Glutamatergic neuron (in vitro differentiated cells): ENCODE measurements at regions not wholly inside any gene's neighbourhood (a gene's known extent, or its start where the extent isn't known, plus 50 kb on each side); places are given as distances from the start of the nearest gene placed in this dataset.

Source experiments
- DNase-seq: peaks from one replicate; pipeline ENCODE4 v3.0.0; 2022
- H3K27ac Mint-ChIP-seq: one replicate; pipeline ENCODE4 v1.8.0; 2020; ENCODE audit warnings: mild to moderate bottlenecking, mixed read lengths, inconsistent platforms; ENCODE audit not compliant: unreplicated experiment
- H3K27me3 Mint-ChIP-seq: one replicate; pipeline ENCODE4 v1.8.0; 2020; ENCODE audit warnings: mild to moderate bottlenecking, moderate library complexity, mixed read lengths, inconsistent platforms; ENCODE audit not compliant: unreplicated experiment
- H3K36me3 Mint-ChIP-seq: one replicate; pipeline ENCODE4 v1.8.0; 2020; ENCODE audit warnings: mild to moderate bottlenecking, mixed read lengths, inconsistent platforms; ENCODE audit not compliant: unreplicated experiment
- H3K4me1 Mint-ChIP-seq: one replicate; pipeline ENCODE4 v1.8.0; 2020; ENCODE audit warnings: mild to moderate bottlenecking, low read depth, mixed read lengths, inconsistent platforms; ENCODE audit not compliant: unreplicated experiment
- H3K4me3 Mint-ChIP-seq: one replicate; pipeline ENCODE4 v1.8.0; 2020; ENCODE audit warnings: mild to moderate bottlenecking, mixed read lengths, inconsistent platforms; ENCODE audit not compliant: unreplicated experiment
- H3K9me3 Mint-ChIP-seq: one replicate; pipeline ENCODE4 v1.8.0; 2020; ENCODE audit warnings: mild to moderate bottlenecking, moderate library complexity, mixed read lengths, inconsistent platforms; ENCODE audit not compliant: unreplicated experiment
- TF ChIP-seq, protein P1 (sequence below): fragments of 200-600 bp; sonication (generic); IDR thresholded peaks from one replicate; pipeline ENCODE4 v1.5.0; 2021; ENCODE audit not compliant: partially characterized antibody, unreplicated experiment

DNA sequence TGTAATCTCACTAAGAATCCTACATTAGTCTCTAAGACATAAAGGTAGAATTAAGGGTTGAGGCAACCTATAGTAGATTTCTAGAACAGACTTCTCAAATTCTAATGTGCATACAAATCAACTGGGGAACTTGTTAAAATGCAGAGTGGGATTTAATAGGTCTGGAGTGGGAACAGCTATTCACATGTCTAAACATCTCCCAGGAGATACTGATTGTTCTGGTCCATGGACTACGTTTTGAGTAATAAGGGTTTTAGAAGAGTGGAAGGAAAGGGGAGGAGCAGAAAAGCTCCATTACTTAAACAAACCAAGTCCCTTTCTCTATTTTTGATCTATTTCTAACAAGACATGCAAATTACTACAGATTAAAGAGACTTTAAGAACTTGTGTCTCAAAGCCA lies 524.8 kb downstream of the TUSC7 start:
- Mint-ChIP-seq H3K9me3 (no peaks in the 10 kb centered on the region), H3K27ac (no peak overlapping the region), H3K27me3 (peaks cover 1% of the 10 kb centered on the region), H3K4me3 (peak overlapping the region; percentile 8), H3K36me3 (no peaks in the 10 kb centered on the region), H3K4me1 (peaks cover 17% of the 10 kb centered on the region)
- TF ChIP-seq, protein P1, sequence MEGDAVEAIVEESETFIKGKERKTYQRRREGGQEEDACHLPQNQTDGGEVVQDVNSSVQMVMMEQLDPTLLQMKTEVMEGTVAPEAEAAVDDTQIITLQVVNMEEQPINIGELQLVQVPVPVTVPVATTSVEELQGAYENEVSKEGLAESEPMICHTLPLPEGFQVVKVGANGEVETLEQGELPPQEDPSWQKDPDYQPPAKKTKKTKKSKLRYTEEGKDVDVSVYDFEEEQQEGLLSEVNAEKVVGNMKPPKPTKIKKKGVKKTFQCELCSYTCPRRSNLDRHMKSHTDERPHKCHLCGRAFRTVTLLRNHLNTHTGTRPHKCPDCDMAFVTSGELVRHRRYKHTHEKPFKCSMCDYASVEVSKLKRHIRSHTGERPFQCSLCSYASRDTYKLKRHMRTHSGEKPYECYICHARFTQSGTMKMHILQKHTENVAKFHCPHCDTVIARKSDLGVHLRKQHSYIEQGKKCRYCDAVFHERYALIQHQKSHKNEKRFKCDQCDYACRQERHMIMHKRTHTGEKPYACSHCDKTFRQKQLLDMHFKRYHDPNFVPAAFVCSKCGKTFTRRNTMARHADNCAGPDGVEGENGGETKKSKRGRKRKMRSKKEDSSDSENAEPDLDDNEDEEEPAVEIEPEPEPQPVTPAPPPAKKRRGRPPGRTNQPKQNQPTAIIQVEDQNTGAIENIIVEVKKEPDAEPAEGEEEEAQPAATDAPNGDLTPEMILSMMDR, result no peak
- no peak for DNase-seq

DNA sequence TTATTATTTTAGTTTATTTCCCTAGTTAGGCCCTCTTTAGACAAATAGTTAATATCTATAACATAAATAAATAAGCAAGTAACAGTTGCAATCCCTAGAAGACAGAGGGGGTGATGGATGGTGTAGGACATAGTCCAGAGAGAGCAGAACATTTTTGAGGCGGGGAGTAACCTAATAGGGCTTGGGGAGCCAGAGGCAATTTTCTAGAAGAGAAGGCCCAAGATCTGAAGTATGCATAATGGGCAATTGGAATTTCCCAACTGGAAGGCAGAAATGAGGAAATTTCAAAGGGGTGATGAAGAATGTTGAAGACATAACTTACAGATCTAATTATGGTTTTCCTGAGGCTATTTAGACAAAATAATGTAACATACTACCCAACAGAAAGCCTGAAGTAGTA lies 525.7 kb downstream of the TUSC7 start:
- H3K36me3 Mint-ChIP-seq, result no peaks in the 10 kb centered on the region
- no peak for DNase-seq
- no peaks in the 10 kb centered on the region for H3K9me3 Mint-ChIP-seq
- H3K27me3 Mint-ChIP-seq, result peaks cover 1% of the 10 kb centered on the region
- H3K4me3 Mint-ChIP-seq, result no peak overlapping the region
- TF ChIP-seq, protein P1, result no peak
- H3K4me1 Mint-ChIP-seq, result peaks cover 15% of the 10 kb centered on the region
- no peak overlapping the region for H3K27ac Mint-ChIP-seq

DNA sequence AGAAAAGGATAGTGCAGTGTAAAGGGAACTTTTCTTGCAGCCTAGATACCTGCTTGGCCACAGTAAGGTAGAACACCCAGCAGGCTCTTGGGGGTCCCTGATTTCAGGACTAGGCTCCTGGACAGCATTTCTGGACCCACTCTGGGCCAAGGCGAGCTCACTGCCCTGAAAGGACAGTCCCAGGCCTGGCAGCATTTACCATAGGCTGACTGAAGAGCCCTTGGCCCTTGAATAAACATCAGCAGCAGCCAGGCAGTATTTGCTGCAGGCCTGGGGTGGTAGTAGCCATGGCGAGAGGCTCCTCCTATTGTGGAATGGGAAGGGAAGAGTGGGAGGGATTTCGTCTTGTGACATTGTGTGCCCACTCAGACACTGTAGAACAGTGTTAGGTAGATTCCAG lies 529.2 kb downstream of the TUSC7 start:
- TF ChIP-seq, protein P1, result no peak
- Mint-ChIP-seq H3K27ac (no peak overlapping the region), H3K36me3 (no peaks in the 10 kb centered on the region), H3K9me3 (no peaks in the 10 kb centered on the region), H3K27me3 (peaks cover 1% of the 10 kb centered on the region), H3K4me1 (peaks cover 17% of the 10 kb centered on the region), H3K4me3 (no peak overlapping the region)
- DNase-seq, result no peak

DNA sequence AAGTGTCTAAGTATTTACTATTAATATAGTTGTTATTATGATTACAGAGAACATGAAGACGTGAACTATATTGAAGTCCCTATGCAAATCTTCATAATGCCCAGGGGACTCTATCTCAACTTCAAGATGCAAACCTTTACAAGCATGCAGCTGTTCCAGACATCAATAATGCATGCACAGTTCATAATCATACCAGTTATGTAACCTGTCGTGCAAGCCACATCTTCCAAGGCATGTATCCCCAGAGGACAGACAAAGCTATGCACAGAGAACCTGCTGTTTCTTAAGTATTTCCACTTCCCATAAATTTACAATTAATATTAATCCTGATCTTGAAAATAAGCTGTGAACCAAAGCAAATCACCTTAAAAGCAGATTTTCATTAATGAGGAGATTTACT lies 534.1 kb downstream of the TUSC7 start:
- H3K27me3 Mint-ChIP-seq, result peaks cover 2% of the 10 kb centered on the region
- no peak overlapping the region for H3K4me3 Mint-ChIP-seq
- H3K27ac Mint-ChIP-seq, result no peak overlapping the region
- peaks cover 2% of the 10 kb centered on the region for H3K9me3 Mint-ChIP-seq
- peaks cover 14% of the 10 kb centered on the region for H3K4me1 Mint-ChIP-seq
- DNase-seq, result no peak
- TF ChIP-seq, protein P1, result no peak
- H3K36me3 Mint-ChIP-seq, result no peaks in the 10 kb centered on the region

DNA sequence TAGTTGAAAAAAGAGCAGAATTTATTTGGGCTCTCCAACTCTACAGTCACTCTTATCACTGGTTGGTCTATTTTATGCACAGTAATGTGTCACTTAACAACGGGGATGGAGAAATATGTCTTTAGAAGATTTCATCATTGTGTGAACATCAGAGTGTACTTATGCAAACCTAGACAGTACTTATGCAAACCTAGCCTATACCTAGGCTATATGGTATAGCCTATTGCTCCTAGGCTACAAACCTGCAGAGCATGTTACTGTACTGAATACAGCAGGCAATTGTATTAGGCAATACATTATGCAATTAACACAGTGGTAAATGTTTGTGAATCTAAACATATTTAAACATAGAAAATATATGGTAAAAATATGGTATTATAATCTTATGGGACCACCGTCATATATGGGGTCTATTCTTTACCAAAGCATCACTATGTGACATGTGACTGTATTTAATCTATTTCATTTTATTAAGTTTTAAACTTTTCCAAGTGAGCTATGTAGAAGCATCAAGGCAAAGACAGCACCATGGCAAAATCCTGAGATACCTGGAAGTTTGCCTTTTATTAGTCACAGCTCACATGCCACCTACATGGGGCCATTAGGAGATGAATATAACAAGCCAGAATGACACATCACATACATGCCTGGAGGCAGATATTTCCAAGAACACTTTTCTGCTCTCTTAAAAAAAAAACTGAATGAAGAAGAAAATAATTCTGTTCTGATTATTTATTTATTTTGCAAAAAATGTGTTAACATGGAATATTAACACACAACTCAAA lies 537.4 kb downstream of the TUSC7 start:
- H3K9me3 Mint-ChIP-seq, result peaks cover 2% of the 10 kb centered on the region
- H3K4me3 Mint-ChIP-seq, result no peak overlapping the region
- no peak for DNase-seq
- TF ChIP-seq, protein P1, result no peak
- peaks cover 14% of the 10 kb centered on the region for H3K4me1 Mint-ChIP-seq
- peaks cover 2% of the 10 kb centered on the region for H3K27me3 Mint-ChIP-seq
- H3K27ac Mint-ChIP-seq, result no peak overlapping the region
- H3K36me3 Mint-ChIP-seq, result no peaks in the 10 kb centered on the region
